Activated gamma-delta T cell treated with Interleukin-2 at 50 U/mL for 16 hours (primary cell): ENCODE measurements at regions not wholly inside any gene's neighbourhood (a gene's known extent, or its start where the extent isn't known, plus 50 kb on each side); places are given as distances from the start of the nearest gene placed in this dataset.

Experiments used
- DNase-seq: peaks from one replicate; pipeline ENCODE4 v3.0.0-alpha.2; 2020

DNA sequence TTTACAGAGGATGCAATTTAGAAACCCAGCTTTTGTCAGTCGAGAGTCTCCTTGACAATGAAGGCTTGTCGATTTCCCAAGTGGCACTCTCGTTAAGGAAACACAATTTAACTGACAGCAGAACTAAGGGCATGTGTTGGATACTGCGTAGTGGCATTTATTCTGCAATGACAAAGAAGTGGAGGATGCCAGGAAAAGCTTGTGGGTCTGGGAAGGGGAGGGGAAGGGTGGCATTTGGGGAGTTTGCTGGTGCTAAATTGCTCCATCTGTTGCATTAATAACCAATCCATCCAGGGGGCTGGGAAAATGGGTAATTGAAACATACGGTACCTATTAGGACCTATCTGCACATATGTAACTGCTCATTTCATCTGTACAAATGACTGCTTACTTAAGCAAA, 190.6 kb downstream of the NSG2 start:
- DNase-seq = no peak

DNA sequence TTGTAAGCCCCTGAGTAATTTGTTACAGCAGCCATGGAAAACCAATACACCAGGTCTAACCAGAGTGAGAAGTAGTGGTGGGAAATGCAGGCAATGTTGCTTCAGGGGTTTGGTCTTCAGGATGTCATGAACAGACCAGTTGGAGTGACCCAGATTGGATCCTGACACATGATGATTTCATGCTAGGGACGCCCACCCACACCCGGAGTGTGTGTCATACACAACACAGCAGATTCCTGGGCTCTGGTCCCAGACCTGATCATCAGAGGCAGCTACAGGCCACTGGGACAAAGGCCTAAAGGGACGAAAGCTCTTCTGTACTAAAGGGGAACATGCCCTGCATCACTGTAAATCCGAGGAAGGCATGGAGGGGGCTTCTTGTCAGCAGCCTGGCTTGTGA, 194.2 kb downstream of the NSG2 start:
- DNase-seq = no peak

DNA sequence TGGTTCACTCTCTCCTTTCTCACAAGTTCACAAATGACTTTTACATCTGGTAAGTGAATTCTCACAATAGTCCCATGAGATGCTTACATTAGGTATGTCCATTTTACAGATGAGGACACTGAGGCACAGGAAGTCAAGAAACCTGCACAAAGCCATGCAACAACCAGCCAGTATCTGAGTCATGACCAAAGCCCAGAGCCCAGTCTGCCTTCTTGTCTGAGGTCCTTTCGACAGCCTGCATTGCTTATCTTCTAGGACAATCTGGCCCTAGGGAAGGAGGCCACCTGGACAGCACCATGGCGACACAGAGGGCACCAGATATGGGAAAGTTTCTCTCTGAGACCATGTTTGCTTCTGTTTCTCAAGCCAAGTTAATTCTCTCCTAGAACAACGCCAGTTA, 197.1 kb downstream of the NSG2 start:
- DNase-seq = no peak

DNA sequence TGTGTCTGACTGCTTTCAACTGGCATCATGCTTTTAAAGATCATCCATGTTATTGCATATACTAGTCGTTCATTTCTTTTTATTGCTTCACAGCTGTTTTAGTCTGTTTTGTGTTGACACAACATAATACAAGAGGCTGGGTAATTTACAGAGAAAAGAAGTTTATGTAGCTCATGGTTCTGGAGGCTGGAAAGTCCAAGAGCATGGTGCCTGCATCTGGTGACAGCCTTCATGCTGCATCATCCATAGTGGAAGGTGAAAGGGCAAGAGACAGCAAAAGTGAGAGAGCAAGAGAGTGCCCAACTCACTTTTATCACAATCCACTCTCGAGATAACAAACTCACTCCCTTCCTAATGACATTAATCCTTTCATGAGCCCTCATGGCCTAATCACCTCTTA, 198.4 kb downstream of the NSG2 start:
- no peak for DNase-seq

DNA sequence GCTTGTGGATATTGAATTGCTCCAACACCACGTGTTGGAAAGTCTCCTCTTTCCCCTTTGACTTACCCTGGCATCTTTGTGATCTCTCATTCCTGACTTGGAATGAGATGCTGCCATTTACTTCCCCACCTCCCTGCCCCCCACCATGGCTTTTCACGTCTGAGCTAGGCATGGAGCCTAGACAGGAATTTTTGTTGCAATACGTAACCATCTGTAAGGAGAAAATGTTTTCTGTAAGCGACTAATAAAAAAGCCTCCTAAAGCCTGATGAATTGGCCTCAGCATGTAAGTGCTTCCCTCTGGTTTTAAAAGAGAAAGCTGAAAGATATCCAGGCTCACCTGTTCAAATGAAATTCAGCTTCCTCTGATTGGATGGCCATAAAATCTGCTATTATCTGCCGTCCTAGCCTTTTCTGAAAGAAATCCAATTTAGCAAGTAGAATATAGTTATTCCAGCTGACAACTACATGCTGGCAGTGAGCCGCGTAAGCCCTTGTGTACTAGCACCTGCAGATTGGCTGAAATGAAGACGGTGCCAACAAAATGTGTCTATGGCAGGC, 200.1 kb downstream of the NSG2 start:
- no peak for DNase-seq

DNA sequence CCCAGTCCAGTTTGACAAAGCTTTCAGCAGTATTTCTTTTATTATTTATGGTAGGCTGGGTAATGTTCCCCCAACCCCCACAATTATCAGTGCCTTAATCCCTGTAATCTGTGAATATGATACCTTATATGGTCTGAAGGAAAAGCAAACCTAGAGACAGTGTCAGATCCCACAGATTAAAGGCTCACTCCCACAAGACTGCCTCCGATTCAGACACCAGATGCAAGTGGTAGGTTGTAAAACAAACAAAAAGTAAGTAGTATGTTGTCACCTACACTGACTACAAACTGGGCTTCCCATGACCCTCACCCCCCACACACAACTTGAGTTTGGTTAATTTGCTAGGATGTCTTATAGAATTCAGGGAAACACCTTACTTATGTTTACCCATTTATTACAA, 201.2 kb downstream of the NSG2 start:
- DNase-seq = no peak

DNA sequence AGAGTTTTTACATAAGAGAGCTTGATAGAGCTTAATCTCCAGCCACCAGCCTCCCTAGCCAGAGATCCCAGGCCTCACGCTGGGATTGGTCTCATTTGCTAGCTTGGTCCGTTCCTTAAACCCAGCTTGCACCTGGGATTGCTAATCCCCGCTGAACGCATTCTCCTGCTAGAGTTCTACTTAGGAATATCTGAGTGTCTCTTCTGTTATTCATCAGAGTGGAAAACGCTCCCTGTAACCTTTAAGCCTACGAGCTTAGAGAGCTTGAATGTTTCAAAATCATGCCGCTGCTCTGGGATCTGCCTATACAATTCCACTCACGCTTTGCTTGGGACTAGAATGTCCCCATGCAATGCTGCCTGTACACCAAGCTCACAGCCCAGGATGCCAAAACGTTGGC, 201.8 kb downstream of the NSG2 start:
- no peak for DNase-seq

DNA sequence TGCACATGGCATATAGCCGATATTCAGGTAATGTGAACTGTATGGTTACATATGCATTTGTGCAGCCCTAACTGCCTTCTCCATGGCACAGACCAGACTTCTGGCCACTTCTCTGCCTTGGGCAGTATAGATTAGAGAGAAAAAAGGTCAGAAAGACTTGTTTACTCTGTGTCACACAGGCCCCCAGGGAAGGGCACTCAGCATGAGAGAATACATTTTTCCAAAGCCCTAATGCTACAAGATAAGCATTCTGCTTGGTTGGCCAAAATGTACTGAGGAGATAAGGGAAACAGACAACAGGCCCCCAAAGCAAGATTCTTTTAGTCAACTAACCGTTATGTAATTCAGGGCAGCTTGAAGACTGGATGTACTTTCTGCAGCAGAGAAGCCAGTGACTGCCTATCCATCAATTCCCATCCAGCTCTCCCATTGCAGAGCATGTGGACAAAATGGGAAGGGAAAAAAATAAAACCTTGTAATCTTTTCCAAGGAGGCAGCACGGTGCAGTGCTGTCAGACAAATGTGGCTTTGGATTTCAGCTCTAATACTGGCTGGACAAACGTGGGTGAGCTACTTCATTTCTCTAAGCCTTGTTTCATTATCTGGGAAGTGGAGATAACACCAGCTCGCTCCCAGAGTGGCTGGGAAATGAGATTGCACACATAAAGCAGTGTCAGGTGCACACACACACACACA, 205.9 kb downstream of the NSG2 start:
- no peak for DNase-seq

DNA sequence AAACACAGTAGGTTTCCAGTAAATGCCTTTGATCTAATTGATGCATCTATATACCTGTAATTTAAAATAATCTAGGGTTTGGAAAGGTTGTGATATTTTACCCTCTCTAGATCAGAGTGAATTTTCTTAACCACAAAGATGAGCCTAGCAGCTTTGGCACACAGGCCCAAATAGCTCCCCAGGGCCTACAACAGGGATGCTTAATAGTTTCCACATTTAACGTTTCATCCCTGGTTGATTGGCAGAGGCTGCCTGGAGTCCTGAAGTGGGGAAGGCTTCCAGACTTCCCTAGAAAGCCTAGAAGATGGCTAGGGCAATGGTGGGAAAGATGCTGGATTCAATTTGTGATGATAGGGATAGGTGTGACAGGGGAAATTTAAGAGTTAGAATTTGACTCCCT, 206.6 kb downstream of the NSG2 start:
- no peak for DNase-seq

DNA sequence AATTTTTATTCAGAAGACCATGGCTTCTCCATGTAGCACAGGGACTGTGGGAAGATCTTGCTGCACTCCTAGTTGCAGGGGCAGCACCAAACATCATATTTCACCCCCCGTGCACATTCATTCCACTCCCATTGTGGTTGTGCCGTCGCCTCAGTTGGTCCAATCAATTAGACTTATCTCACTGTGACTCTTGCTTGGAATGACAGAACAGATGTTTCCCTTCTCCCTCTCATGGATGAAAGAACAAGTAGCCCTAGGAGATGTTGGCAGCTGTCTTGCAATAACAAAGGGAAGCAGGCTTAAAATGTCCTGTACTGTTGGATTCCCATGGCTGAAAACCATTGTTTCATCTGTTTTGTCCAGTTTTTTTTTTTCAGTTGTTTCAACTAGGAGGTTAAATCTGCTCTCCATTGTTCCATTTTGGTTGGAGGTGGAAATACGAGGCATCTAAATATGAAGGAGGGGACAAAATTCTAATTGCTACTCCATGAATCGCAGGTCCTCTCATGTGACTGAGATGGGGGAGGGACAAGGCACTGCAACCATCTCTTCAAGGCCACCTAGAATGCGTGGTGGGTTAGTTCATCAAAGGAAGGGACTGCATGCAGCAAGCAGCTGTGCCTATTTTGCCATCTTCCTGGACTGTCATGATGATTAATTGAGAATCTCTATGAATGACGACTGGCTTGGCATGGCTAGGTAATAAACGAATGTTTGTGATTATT, 214.4 kb downstream of the NSG2 start:
- no peak for DNase-seq

DNA sequence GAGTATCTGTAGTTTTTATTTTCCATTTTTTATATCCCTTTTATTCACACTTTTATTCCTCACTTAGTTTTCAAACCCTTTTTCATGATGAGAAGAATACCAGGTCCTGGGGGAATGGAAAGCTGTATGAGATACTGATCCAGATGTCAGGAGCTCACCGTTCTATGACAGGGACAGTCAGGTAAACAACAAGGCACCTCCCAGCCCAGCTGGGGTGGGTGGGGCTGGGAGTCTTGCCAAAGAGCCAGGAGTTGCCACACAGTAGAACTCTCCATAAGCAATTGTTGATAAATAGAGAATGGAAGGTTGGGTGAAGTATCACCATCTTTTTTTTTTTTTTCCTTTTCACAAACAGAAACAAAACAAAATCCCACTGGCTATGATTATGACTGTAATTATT, 225.8 kb downstream of the NSG2 start:
- DNase-seq = no peak

DNA sequence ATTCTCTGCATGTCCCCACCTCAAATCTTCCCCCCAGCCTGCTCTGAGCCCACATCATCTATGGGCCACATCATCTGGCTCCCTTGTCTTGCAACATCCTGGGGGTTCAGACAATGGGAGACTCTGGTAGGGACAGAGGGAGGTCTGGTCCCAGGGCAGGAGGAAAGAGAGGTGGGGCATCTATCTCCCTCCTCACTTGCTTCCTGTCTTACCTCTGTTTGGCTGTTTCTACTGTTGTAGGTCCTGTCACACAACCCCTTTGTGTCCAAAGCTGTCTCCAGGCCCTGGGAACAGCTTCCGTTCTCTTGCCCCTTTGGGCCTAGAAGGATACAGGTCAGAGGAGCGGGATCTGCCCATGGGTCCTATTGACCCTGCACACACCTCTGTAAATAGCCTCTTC, 227.2 kb downstream of the NSG2 start:
- DNase-seq = no peak

DNA sequence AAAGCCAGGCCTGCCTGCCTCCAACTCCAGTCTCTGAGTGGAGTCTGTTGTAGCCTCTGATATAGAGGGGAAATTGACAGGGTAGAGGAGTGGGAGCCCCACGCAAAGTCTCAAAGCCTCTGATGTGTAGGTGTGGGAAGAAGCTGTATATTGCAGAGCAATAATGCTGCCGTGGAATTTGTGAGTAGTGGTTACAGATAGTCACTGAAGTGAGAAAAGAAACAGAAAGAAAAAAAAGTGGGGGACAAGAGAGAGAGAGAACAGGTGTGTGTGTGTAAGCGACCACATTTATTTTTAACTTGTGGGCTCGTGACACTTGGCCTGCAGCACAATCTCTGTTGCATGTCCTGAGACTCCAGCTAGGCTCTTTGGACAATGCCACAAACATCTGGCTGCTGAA, 227.8 kb downstream of the NSG2 start:
- DNase-seq = no peak

DNA sequence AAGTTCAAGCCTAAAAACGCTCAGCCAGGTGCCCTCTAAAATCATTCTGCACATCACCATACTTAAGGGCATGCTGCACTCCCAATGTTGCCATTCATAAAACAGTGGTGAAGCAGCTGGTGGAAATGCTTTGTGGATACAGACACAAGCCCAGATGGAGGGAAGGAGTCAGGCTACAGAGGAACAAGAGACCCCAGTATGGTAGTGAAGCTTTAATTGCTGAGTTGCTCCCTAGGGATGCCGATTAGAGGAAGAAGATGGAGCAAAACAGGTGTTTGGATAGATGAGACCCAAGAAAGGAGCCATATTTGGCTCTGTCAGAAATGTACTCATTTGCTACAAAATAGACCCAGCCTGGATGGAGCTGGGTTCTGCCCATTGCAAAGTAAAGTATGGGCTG, 230.5 kb downstream of the NSG2 start:
- DNase-seq = no peak

DNA sequence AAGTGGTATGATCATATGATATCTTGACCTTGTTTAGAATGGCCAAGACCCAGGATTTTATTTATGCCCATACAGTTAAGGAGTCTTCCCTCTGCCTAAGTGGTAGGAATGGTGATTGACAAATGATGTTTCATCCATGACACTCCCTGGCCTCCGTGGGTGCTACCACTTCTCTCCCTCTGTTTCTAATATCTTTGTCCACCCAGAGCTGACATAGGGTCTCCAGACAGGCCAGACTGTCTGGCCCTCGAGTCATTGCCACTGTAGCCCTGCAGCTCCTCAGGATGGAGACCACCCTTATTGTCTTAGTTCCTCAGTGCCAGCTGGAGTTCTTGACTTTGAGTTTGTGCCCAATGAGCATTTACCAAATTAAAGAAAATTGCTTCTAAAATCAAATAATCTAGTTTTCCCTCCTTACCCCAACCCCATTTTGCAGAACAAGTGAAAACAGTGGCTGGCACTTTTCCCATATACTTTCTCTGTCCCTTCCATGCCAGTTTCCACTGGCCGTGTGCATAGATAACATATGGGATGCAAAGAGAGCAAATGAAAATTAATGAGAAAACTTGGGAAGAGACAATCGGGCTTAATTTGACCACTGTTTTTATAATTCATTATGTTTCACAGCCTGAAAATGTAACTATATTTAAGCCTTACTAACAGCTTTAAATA, 235.7 kb downstream of the NSG2 start:
- no peak for DNase-seq

DNA sequence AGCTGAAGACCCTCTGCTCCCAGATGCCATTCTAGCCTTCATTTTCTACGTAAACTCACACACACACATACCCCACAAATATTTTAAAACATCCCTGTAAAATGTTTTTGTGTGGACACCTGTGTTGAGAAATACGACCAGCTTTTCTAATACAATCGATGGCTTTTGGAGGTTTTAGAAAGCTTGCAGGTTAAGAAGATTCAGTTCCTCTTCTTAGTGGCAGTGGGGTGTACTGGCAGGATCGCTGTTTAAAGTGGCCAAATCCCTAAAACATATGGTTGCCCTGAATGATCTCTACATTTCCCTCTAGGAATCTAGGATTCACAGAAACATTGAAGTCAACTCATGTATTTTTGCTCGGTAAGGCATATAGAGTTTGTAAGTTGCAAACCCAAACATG, 236.3 kb downstream of the NSG2 start:
- no peak for DNase-seq

DNA sequence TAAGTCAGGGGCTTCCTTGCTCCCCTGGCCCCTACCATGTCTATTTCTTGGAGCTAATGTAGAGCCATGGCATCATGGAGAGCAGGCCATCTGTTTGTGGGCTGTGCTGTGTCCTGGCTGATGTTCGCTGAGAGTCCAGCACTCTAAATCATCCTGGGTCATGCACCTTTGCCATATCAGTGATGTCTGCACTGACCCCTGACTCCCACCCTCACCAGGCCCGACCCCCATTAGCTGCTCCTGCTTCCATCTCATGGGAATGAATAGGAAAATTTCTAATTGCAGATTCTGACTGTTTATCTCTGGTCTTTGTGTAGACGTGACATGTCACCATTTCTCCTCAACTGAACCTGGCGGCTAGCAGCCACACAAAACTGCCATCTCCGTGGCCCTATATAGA, 236.9 kb downstream of the NSG2 start:
- DNase-seq = no peak

DNA sequence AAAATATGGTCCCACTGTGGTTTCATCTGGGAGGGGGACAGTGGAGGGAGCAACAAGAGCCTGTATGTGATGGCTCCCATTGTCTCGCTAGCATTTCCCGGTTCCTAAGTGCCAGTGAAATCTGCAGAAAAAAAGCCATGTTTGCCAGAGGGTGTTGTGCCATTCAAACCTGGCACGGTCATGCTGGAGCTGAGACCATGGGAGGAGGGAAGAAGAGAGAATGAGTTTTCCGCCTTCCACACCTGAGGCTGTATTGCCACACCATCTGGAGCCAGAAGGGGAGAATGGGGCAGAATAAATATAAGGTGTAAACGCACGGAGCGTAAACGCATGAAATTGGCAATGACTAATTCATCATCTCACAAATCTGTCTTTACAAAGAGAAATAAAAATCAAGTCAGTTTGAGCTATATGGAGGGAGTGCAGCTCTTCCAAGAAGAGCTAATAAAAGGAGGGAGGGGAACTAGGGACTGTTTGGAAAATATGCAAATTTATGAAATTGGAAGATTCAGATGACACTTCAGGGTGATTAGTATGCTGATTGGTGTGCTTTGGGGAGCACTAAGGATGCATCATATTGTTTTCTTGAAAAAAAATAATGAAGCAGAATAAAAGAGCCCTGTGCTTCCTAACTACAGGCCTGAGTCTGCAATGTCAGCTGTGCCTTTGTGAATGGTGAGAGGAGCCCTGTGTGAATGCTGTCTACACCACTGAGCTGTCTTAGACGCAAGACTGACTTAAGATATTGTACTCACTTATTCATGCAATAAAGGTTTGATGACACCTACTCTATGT, 237.9 kb downstream of the NSG2 start:
- no peak for DNase-seq

DNA sequence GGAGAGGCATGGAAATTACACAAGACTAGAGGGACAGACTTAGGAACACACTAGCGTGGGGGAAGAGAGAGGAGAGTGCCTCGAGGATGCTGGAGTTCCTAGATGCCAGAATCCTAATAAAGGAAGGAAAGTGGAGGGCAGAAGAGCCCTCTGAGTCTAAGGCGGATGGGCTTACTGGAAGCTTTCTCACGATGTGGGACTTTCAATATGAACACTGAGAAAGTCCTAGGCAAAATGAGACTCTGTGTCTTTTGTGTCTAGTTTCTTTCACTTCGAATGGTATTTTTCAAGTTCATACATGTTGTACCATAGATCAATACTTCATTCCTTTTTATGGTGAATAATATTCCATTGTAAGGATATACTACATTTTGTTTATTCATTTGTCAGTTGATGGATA, 239.4 kb downstream of the NSG2 start:
- no peak for DNase-seq

DNA sequence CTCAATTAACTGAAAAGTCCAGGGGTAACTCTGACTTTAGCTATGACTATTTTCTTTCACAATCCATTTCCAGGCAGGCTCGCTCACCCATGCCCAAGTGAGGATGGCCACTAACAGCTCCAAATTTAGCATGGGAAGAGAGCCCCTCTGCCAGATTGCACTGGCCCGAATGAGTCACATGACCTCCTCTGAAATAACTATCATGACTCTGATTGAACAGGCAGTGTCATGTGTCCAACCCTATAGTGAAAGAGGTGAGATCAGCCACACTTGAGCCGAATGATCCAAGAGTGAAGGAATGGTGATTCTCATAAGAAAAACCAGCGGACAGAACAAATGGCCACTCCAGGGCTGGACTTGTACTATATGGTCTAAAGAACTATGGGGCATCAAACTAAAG, 242.3 kb downstream of the NSG2 start:
- no peak for DNase-seq

DNA sequence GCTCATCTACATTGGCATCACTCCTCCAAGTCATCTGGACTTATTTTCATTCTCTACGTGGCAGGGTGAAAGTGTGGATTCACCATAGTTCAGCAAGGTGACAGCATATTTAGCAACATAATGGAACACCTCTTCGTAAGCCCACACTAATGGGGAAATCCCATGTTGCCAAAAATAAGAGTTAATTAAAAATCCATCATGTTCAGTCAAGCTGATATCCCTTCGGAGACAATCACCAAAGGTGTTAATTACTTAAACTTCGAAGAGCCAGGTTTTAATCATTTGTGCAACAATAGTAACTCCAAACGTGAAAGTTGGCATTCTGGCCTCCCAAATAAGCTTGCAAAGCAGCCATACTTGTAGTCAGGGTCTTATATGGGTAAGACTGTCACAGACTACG, 242.9 kb downstream of the NSG2 start:
- DNase-seq = no peak

DNA sequence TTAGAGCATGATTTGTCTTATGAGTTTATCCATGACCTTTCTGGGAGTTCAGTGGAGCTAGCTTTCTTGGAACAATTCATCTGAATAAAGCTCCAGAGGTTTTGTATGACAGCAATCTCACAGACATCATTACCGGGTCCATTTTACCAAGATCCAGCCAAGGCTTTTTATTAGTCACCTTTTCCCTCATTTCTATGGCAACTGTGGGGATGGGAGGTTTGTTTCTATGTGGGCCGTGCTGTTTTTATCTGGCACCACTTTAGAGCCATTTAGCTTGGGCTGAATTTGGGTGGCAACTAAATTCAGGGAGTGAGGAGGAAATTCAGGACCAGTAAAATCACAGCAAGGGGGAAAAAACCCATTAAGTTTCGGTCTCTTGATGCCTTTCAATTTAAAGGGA, 245.7 kb downstream of the NSG2 start:
- DNase-seq = no peak

DNA sequence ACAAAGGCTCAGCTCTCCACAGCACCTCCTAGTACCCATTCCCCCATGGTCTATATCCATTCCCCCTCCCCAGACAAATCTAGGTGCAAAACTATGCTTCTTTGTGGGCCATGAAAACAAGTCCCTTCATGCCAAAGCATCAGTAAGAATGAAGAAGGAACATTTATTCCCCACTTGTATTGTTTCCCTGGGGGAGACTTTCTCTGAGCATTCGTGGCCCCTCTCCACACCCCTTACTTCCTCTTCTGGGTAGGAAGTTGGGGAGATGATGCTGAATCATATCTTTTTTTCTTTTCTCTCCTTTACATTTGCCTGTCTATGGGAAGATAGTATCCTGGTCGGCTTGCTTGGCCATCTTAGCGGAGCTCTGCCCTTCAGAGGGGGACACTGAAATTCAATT, 246.8 kb downstream of the NSG2 start:
- DNase-seq = no peak
